ENCODE measurements at regions not wholly inside any gene's neighbourhood (a gene's known extent, or its start where the extent isn't known, plus 50 kb on each side); places are given as distances from the start of the nearest gene placed in this dataset.

- TF ChIP-seq CTCF (IDR thresholded peaks at IDR 0.05), result no peak
- no peak for DNase-seq
- no peaks in the 10 kb centered on the region for H3K27me3 Mint-ChIP-seq (ENCODE audit: insufficient read depth)
- H3K4me1 Mint-ChIP-seq (ENCODE audit: low read depth), result no peaks in the 10 kb centered on the region
- H3K36me3 Mint-ChIP-seq (ENCODE audit: low read depth), result no peaks in the 10 kb centered on the region
- no peak overlapping the region for H3K27ac Mint-ChIP-seq
- H3K9me3 Mint-ChIP-seq, result no peaks in the 10 kb centered on the region; the same call in 1 of the 2 replicates
- H3K4me3 Mint-ChIP-seq, result no peak overlapping the region
Measured at GRCh38 chrX:131595120-131595519, 51.2 kb downstream of the OR13H1 start.

- H3K27ac Mint-ChIP-seq, result no peak overlapping the region
- DNase-seq, result no peak
- no peaks in the 10 kb centered on the region for H3K9me3 Mint-ChIP-seq
- no peak overlapping the region for H3K4me3 Mint-ChIP-seq
- no peaks in the 10 kb centered on the region for H3K4me1 Mint-ChIP-seq (ENCODE audit: low read depth)
- no peak for TF ChIP-seq CTCF (IDR thresholded peaks at IDR 0.05)
- peaks cover 1% of the 10 kb centered on the region for H3K27me3 Mint-ChIP-seq (ENCODE audit: insufficient read depth)
- H3K36me3 Mint-ChIP-seq (ENCODE audit: low read depth), result no peaks in the 10 kb centered on the region
Measured at GRCh38 chrX:131607792-131608369, 64.0 kb downstream of the OR13H1 start.

- no peak for DNase-seq
- Mint-ChIP-seq H3K4me1 (ENCODE audit: low read depth) (no peaks in the 10 kb centered on the region), H3K27me3 (ENCODE audit: insufficient read depth) (peaks cover 1% of the 10 kb centered on the region), H3K4me3 (no peak overlapping the region), H3K27ac (no peak overlapping the region), H3K36me3 (ENCODE audit: low read depth) (no peaks in the 10 kb centered on the region), H3K9me3 (no peaks in the 10 kb centered on the region)
- TF ChIP-seq CTCF (IDR thresholded peaks at IDR 0.05), result no peak
Measured at GRCh38 chrX:131609480-131609879, 65.6 kb downstream of the OR13H1 start.

GRCh38 chrX:131613260-131613659 lies 69.4 kb downstream of the OR13H1 start:
- no peak overlapping the region for H3K4me3 Mint-ChIP-seq
- H3K27ac Mint-ChIP-seq, result no peak overlapping the region
- no peaks in the 10 kb centered on the region for H3K9me3 Mint-ChIP-seq
- TF ChIP-seq CTCF (IDR thresholded peaks at IDR 0.05), result no peak
- no peak for DNase-seq
- no peaks in the 10 kb centered on the region; the same call in 1 of the 2 replicates for H3K4me1 Mint-ChIP-seq (ENCODE audit: low read depth)
- peaks cover under 1% of the 10 kb centered on the region; the same call in 1 of the 2 replicates for H3K27me3 Mint-ChIP-seq (ENCODE audit: insufficient read depth)
- H3K36me3 Mint-ChIP-seq (ENCODE audit: low read depth), result no peaks in the 10 kb centered on the region

- TF ChIP-seq CTCF (IDR thresholded peaks at IDR 0.05), result no peak
- no peak overlapping the region for H3K27ac Mint-ChIP-seq
- no peak for DNase-seq
- no peaks in the 10 kb centered on the region; the same call in 1 of the 2 replicates for H3K4me1 Mint-ChIP-seq (ENCODE audit: low read depth)
- no peaks in the 10 kb centered on the region for H3K9me3 Mint-ChIP-seq
- H3K36me3 Mint-ChIP-seq (ENCODE audit: low read depth), result no peaks in the 10 kb centered on the region
- no peak overlapping the region for H3K4me3 Mint-ChIP-seq
- no peaks in the 10 kb centered on the region for H3K27me3 Mint-ChIP-seq (ENCODE audit: insufficient read depth)
Measured at GRCh38 chrX:131614241-131614640, 70.4 kb downstream of the OR13H1 start.
